ENCODE measurements at regions not wholly inside any gene's neighbourhood (a gene's known extent, or its start where the extent isn't known, plus 50 kb on each side); places are given as distances from the start of the nearest gene placed in this dataset.

DNA sequence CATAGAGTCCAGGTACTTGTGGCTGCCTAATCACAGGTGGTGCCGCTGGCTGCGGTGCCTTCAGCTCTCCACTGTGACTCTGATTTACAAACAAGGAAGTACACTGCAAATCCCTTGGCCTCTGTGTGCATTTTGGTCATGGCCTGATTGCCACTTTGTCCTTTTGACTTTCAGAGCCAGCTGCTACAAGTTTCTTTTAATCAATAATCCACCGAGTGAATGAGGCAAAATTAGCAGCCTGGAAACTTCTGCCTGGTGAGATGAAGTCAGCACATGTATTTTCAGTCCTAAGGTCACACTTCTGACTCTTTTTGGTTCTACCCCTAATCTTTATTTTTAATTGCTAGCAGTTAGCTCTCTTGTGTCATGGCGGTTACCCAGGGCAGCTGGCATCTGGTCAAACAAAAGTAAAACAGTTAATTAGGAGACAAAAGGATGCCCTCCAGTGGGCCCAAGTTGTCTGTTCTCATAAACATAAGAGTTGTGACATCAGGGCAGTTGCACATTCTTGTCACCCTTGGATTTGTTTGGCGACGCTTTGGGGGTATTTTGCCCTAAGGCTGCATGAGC is 62.3 kb upstream of the LNX1 start:
- peak; percentile 13 for DNase-seq (ENCODE audit: low read depth)
- H3K9ac ChIP-seq (ENCODE audit: low read length), result peak overlapping the region; percentile 83
- H3K36me3 ChIP-seq (ENCODE audit: control insufficient read depth, insufficient read depth, low read length, severe bottlenecking), result no peaks in the 10 kb centered on the region
- H3K4me3 ChIP-seq (ENCODE audit: low read length), result no peak overlapping the region
- peaks cover 50% of the 10 kb centered on the region for H3K4me1 ChIP-seq (ENCODE audit: control insufficient read depth, insufficient read depth, low read length)
- H3K9me3 ChIP-seq (ENCODE audit: control insufficient read depth, low read length), result no peaks in the 10 kb centered on the region
- H3K27me3 ChIP-seq (replicated peaks; ENCODE audit: control insufficient read depth, insufficient read depth, low read length), result no peaks in the 10 kb centered on the region

DNA sequence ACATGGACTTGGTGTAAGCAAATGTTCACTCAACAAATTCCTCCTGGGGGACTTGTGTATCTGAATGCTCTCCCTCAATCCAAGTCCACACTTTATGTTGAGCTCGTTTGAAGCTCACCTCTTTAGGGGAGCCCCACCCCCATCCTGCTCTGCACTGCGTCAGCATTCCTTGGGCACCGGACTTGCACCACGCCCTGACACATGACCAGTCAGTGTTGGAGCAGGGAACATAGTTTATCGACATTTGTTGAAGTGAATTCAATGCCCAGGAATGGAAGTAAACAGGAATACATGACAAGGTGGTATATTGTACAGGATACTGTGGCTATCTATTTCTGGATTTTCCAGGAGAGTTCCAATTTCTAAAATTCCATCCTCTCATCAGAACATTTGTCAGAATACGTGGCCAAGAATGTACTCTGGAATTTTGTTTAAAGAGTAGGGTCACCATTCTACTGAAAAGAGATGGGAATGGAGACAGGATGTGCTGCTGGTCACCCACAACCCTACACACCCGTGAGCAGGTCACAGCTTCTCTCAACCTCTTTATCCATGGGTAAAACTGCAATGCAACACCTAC is 60.0 kb upstream of the LNX1 start:
- no peaks in the 10 kb centered on the region for H3K27me3 ChIP-seq (replicated peaks; ENCODE audit: control insufficient read depth, insufficient read depth, low read length)
- no peaks in the 10 kb centered on the region for H3K9me3 ChIP-seq (ENCODE audit: control insufficient read depth, low read length)
- H3K36me3 ChIP-seq (ENCODE audit: control insufficient read depth, insufficient read depth, low read length, severe bottlenecking), result no peaks in the 10 kb centered on the region
- peaks cover 41% of the 10 kb centered on the region for H3K4me1 ChIP-seq (ENCODE audit: control insufficient read depth, insufficient read depth, low read length)
- no peak for DNase-seq (ENCODE audit: low read depth)
- H3K4me3 ChIP-seq (ENCODE audit: low read length), result no peak overlapping the region
- H3K9ac ChIP-seq (ENCODE audit: low read length), result no peak overlapping the region

DNA sequence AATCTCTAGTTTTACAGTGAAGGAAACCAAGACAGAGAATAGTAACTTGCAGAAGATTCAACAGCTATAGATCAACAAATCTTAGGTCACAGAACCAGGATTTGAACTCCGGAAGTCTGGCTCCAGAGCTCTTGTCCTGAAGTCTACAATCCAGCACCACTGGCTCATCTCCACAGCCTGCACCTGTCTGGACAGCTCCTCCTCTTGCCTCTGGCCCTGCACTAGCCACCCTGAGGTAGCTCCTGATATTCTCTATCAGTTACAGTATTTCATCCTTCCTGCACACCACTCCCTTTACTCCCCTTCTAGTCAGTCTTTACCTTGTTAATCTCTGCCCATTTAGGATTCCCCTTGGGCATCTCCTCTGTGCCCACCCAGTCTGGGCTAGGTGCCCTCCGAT is 58.1 kb upstream of the LNX1 start:
- Histone ChIP-seq H3K4me3 (ENCODE audit: low read length) (no peak overlapping the region), H3K27me3 (replicated peaks; ENCODE audit: control insufficient read depth, insufficient read depth, low read length) (no peaks in the 10 kb centered on the region), H3K4me1 (ENCODE audit: control insufficient read depth, insufficient read depth, low read length) (peaks cover 22% of the 10 kb centered on the region), H3K9ac (ENCODE audit: low read length) (no peak overlapping the region), H3K9me3 (ENCODE audit: control insufficient read depth, low read length) (no peaks in the 10 kb centered on the region), H3K36me3 (ENCODE audit: control insufficient read depth, insufficient read depth, low read length, severe bottlenecking) (no peaks in the 10 kb centered on the region)
- DNase-seq (ENCODE audit: low read depth), result no peak

DNA sequence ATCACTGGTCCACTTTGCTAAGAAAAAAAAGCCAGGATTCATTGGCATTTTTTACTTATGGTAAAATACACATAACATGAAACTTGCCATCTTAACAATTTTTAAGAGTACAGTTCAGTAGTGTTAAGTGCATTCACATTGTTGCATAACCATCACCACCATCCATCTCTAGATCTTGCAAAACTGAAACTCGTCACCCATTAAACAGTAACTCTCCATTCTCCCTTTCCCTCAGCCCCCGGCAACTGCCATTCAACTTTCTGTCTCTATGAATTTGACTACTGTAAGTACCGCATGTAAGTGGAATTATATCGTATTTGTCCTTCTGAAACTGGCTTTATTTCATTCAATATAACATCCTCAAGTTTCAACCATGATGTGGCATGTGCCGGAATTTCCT is 56.3 kb upstream of the LNX1 start:
- Histone ChIP-seq H3K9me3 (ENCODE audit: control insufficient read depth, low read length) (no peaks in the 10 kb centered on the region), H3K4me3 (ENCODE audit: low read length) (no peak overlapping the region), H3K27me3 (replicated peaks; ENCODE audit: control insufficient read depth, insufficient read depth, low read length) (no peaks in the 10 kb centered on the region), H3K36me3 (ENCODE audit: control insufficient read depth, insufficient read depth, low read length, severe bottlenecking) (no peaks in the 10 kb centered on the region), H3K4me1 (ENCODE audit: control insufficient read depth, insufficient read depth, low read length) (peaks cover 9% of the 10 kb centered on the region), H3K9ac (ENCODE audit: low read length) (no peak overlapping the region)
- DNase-seq (ENCODE audit: low read depth), result no peak

DNA sequence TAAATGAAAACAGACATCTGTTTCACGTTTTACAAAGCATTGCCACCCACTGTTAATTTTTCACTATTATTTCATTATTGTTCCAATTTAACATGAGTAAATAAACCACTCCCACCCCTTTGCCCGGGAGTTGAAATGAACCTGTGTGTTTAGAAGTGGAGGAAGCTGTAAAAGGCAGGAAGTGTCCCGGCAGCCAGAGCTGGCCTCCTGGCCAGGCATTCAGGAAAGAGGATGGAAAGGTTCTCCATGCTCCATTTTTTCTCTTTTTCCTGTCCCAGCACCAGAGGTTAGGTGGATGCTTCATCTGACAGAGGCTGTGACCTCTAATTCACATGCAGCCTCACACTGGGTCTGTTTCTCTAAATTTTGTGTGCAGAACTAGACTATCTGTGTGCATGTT is 55.5 kb upstream of the LNX1 start:
- Histone ChIP-seq H3K9me3 (ENCODE audit: control insufficient read depth, low read length) (no peaks in the 10 kb centered on the region), H3K36me3 (ENCODE audit: control insufficient read depth, insufficient read depth, low read length, severe bottlenecking) (no peaks in the 10 kb centered on the region), H3K27me3 (replicated peaks; ENCODE audit: control insufficient read depth, insufficient read depth, low read length) (no peaks in the 10 kb centered on the region), H3K4me3 (ENCODE audit: low read length) (no peak overlapping the region), H3K9ac (ENCODE audit: low read length) (no peak overlapping the region), H3K4me1 (ENCODE audit: control insufficient read depth, insufficient read depth, low read length) (peaks cover 9% of the 10 kb centered on the region)
- DNase-seq (ENCODE audit: low read depth), result no peak

DNA sequence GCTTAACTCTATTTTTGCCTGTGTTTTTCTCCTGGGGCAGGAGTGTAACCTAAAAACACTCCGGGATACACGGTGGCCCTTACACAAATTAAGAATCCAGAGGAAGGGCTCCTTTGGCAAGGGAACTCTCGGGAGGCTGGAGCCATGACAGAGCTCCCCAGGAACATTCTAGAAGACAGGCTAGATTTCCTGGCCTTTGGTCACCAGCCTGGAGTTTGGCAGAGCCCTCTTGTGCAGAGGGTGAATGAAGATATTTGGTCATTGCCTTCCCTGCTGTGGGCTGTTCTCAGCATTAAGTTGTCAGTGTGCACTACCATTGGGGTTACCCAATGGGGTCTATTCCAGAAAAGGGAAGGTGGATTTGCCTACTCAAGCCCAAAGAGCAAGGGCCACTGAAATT is 53.8 kb upstream of the LNX1 start:
- Histone ChIP-seq H3K27me3 (replicated peaks; ENCODE audit: control insufficient read depth, insufficient read depth, low read length) (no peaks in the 10 kb centered on the region), H3K9me3 (ENCODE audit: control insufficient read depth, low read length) (no peaks in the 10 kb centered on the region), H3K9ac (ENCODE audit: low read length) (no peak overlapping the region), H3K4me1 (ENCODE audit: control insufficient read depth, insufficient read depth, low read length) (no peaks in the 10 kb centered on the region), H3K4me3 (ENCODE audit: low read length) (no peak overlapping the region), H3K36me3 (ENCODE audit: control insufficient read depth, insufficient read depth, low read length, severe bottlenecking) (no peaks in the 10 kb centered on the region)
- no peak for DNase-seq (ENCODE audit: low read depth)

DNA sequence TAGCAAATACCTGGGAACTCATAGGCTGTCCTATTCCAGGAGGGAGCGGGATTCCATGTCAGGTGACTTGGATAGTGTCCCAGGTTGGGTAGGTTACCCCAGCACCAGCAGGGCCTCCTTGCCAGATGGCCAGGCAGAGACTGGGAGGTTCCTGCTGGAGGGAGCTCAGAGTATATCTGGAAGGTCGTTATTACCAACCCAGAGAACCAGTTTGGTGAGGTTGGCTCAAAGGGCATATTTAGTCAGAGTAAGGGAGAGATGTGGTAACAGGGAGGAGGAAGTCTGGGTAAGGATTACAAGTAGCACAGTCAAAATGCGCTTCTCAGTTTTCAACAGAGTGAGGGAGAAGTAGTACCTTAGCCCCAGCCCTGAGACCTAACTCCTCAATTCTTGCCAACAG is 53.3 kb upstream of the LNX1 start:
- Histone ChIP-seq H3K4me1 (ENCODE audit: control insufficient read depth, insufficient read depth, low read length) (no peaks in the 10 kb centered on the region), H3K4me3 (ENCODE audit: low read length) (no peak overlapping the region), H3K36me3 (ENCODE audit: control insufficient read depth, insufficient read depth, low read length, severe bottlenecking) (no peaks in the 10 kb centered on the region), H3K27me3 (replicated peaks; ENCODE audit: control insufficient read depth, insufficient read depth, low read length) (no peaks in the 10 kb centered on the region), H3K9me3 (ENCODE audit: control insufficient read depth, low read length) (no peaks in the 10 kb centered on the region), H3K9ac (ENCODE audit: low read length) (no peak overlapping the region)
- no peak for DNase-seq (ENCODE audit: low read depth)

Measured in adipocyte (in vitro differentiated cells).